ENCODE measurements at regions not wholly inside any gene's neighbourhood (a gene's known extent, or its start where the extent isn't known, plus 50 kb on each side); places are given as distances from the start of the nearest gene placed in this dataset.

GRCh38 chr2:16031058-16031847 is 90.9 kb downstream of the MYCN start:
- Histone ChIP-seq H3K4me3 (no peak overlapping the region), H3K36me3 (ENCODE audit: low read depth, missing control alignments) (no peaks in the 10 kb centered on the region), H3K27me3 (no peaks in the 10 kb centered on the region), H3K4me1 (no peaks in the 10 kb centered on the region), H3K27ac (no peak overlapping the region), H3K9me3 (no peaks in the 10 kb centered on the region)
- TF ChIP-seq POLR2A (IDR thresholded peaks at IDR 0.05), result no peak
- no peak for TF ChIP-seq CTCF (IDR thresholded peaks at IDR 0.05)
- WGBS, 2 donors, result 77 to 85% methylated on average over 11 of the region's 11 CpGs
- intact Hi-C loops (cut with DNase I; ENCODE audit: low total_unique reads), result no loop called here
- DNase-seq, result no peak

- Histone ChIP-seq H3K9me3 (no peaks in the 10 kb centered on the region), H3K27me3 (no peaks in the 10 kb centered on the region), H3K36me3 (ENCODE audit: low read depth, missing control alignments) (no peaks in the 10 kb centered on the region), H3K27ac (no peak overlapping the region), H3K4me1 (no peaks in the 10 kb centered on the region), H3K4me3 (no peak overlapping the region)
- TF ChIP-seq POLR2A (IDR thresholded peaks at IDR 0.05) (no peak), CTCF (IDR thresholded peaks at IDR 0.05) (no peak)
- intact Hi-C loops (cut with DNase I; ENCODE audit: low total_unique reads), result no loop called here
- WGBS, 2 donors, result 89 to 91% methylated on average over 16 to 24 of the region's 24 CpGs
- no peak for DNase-seq
Observed at GRCh38 chr2:16030206-16031057, 90.1 kb downstream of the MYCN start.

GRCh38 chr2:16028644-16029043 is 88.3 kb downstream of the MYCN start:
- no peaks in the 10 kb centered on the region for H3K27me3 ChIP-seq
- no peaks in the 10 kb centered on the region for H3K4me1 ChIP-seq
- DNase-seq, result no peak
- H3K9me3 ChIP-seq, result no peaks in the 10 kb centered on the region
- 94 to 96% methylated on average over 8 of the region's 8 CpGs for WGBS, 2 donors
- no peak overlapping the region for H3K4me3 ChIP-seq
- no peaks in the 10 kb centered on the region for H3K36me3 ChIP-seq (ENCODE audit: low read depth, missing control alignments)
- no peak for TF ChIP-seq CTCF (IDR thresholded peaks at IDR 0.05)
- TF ChIP-seq POLR2A (IDR thresholded peaks at IDR 0.05), result no peak
- H3K27ac ChIP-seq, result no peak overlapping the region
- intact Hi-C loops (cut with DNase I; ENCODE audit: low total_unique reads), result no loop called here

- Histone ChIP-seq H3K4me1 (no peaks in the 10 kb centered on the region), H3K27ac (no peak overlapping the region), H3K4me3 (no peak overlapping the region), H3K27me3 (no peaks in the 10 kb centered on the region), H3K36me3 (ENCODE audit: low read depth, missing control alignments) (no peaks in the 10 kb centered on the region), H3K9me3 (no peaks in the 10 kb centered on the region)
- TF ChIP-seq CTCF (IDR thresholded peaks at IDR 0.05) (no peak), POLR2A (IDR thresholded peaks at IDR 0.05) (no peak)
- WGBS, 2 donors, result 71 to 76% methylated on average over 8 of the region's 8 CpGs
- DNase-seq, result no peak
- intact Hi-C loops (cut with DNase I; ENCODE audit: low total_unique reads), result no loop called here
Observed at GRCh38 chr2:16026816-16027501, 86.6 kb downstream of the MYCN start.
